G401.6 (cell line): ENCODE measurements at regions not wholly inside any gene's neighbourhood (a gene's known extent, or its start where the extent isn't known, plus 50 kb on each side); places are given as distances from the start of the nearest gene placed in this dataset.
"Not testable (repeated sequence)": the region's sequence is repeated elsewhere in the genome, so short reads cannot be mapped to it uniquely, and the experiment has no call there.

Experiments
- FAIRE-seq: peaks from 2 replicates; lab custom pipeline; 2012; peaks lifted over from hg19 to GRCh38; lab: Jason Lieb, UNC

DNA sequence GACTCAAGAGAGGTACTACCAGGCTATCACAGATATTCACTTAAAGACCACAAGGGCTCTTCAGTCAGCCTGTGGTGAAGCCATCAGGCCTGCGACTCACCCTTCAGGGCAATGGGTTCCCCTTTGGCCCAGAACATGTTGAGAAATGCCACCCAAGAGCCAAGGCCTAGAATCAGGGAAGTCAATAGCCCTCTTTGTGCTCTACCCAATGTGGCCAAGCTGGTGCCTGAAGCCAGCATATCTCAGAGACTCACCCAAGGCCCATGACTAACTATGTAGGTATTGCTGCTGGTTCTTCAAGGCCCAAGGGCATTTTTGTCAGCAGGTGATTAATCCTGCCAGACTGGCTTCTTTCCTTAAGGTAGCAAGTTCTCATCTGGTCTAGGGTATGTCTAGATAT is 338.9 kb upstream of the SETBP1 start:
- no peak for FAIRE-seq

DNA sequence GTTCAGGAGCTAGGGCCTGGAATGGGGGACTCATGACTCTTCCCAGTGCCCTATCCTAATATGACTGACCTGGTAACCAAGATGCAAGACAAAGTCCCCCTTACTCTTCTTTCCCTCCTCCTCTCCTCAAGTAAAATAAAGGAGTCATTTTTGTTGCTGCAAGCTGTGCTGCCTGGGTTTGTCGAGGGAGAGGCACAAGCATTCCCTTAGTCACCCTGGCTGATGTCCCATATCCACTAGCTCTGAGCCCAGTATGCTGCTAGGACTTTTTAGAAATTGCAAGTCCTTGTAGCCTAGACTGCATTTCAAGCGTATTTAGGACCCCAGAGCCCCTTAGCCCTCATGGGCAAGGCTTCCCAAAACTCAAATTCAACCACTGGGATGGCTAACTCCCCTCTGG is 338.5 kb upstream of the SETBP1 start:
- FAIRE-seq = no peak

DNA sequence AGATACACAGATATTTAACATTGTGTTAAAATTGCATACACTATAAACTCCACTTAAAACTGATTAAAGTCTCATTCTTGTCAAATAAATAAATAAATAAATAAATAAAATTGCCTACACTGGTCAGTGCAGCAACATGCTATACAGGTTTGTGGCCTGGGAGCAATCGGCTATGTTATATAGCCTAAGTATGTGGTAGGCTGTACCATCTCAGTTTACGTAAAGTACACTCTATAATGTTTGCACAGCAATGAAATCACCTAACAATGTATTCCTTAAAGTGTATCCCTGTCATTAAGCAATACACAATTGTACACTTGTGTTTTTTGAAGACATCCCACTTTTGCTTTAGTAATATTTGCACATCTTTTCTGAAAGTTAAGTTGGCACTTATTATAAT is 337.7 kb upstream of the SETBP1 start:
- FAIRE-seq = no peak

DNA sequence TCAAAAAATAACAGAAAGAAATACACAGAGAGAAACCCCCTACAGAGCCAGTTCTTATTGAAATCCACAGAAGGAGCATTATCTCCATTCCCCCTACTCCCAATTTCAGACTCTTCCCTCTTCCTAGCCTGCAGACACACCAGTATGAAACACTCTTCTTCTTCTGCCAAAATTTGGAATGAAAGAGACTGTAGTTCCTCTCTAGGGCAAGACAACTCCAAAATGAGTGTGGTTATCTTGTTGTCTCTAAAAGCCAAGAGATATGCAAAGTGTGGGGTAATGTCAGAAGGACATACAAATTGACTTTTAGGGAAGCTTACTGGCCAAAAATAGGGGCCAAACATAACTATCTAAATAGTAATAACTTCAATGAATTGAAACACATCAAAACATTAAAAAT is 337.1 kb upstream of the SETBP1 start:
- FAIRE-seq = no peak

DNA sequence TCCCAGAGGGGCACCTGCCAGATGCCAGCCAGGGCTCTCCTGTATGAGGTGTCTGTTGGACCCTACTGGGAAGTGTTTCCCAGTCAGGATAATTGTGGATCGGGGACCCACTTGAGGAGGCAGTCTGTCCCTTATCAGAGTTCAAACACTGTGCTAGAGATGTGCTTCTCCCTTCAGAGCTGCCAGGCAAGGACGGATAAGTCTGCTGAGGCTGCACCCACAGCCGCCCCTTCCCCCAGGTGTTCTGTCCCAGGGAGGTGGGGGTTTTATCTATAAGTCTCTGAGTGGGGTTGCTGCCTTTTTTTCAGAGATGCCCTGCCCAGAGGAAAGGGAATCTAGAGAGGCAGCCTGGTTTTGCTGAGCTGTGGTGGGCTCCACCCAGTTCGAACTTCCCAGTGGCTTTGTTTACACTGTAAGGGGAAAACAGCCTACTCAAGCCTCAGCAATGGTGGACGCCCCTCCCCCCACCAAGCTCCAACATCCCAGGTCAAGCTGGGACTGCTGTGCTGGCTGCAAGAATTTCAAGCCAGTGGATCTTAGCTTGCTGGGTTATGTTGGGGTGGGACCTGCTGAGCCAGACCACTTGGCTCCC is 324.0 kb upstream of the SETBP1 start:
- no peak for FAIRE-seq

DNA sequence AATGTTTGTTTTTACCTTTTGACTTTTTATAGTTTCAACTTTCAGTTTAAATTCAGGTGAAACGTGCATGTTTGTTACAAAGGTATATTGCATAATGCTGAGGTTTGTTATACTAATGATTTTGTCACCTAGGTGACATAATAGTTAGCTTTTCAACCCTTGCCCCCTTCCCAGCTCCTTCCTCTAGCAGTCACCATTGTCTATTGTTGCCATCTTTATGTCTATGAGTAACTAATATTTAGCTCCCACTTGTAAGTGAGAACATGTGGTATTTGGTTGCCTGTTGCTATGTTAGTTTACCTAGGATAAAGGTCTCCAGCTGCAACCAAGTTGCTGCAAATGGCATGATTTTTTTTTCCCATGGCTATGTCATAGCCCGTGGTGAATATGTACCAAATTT is 322.3 kb upstream of the SETBP1 start:
- no peak for FAIRE-seq

DNA sequence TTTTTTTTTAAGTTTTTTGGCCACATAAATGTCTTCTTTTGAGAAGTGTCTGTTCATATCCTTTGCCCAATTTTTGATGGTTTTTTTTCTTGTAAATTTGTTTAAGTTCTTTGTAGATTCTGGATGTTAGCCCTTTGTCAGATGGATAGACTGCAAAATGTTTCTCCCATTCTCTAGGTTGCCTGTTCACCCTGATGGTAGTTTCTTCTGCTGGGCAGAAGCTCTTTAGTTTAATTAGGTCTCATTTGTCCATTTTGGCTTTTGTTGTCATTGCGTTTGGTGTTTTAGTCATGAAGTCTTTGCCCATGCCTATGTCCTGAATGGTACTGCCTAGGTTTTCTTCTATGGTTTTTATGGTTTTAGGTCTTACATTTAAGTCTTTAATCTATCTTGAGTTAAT is 320.9 kb upstream of the SETBP1 start:
- FAIRE-seq = not testable (repeated sequence)

DNA sequence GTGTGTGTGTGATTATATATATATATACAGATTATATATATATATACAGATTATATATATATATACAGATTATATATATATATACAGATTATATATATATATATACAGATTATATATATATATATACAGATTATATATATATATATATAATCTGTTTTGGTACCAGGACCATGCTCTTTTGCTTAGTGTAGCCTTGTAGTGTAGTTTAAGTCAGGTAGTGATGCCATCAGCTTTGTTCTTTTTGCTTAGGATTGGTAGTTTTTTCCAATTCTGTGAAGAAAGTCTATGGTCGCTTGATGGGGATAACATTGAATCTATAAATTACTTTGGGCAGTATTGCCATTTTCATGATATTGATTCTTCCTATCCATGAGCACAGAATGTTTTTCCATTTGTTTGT is 318.5 kb upstream of the SETBP1 start:
- FAIRE-seq = not testable (repeated sequence)

DNA sequence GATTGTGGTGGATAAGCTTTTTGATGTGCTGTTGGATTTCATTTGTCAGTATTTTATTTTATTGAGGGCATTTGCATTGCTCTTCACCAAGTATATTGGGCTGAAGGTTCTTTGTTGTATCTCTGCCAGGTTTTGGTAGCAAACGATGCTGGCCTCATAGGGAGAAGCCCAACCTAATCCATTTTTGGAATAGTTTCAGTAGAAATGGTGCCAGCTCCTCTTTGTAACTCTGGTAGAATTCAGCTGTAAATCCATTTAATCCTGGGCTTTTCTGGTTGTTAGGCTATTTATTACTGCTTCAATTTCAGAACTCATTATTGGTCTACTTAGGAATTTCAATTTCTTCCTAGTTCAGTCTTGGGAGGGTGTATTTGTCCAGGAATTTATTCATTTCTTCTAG is 309.8 kb upstream of the SETBP1 start:
- no peak for FAIRE-seq

DNA sequence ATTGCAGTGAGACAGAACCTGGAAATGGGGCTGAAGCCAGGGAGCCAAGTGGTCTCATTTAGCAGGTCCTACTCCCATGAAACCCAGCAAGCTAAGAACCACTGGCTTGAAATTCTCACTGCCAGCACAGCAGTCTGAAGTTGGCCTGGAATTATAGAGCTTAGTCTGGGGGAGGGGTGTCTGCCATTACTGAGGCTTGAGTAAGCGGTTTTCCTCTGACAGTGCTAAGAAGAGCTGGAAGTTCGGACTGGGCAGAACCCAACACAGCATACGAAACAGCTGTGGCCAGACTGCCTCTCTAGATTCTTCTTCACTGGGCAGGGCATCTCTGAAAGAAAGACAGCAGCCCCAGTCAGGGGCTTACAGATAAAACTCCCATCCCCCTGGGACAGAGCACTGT is 305.7 kb upstream of the SETBP1 start:
- FAIRE-seq = no peak

DNA sequence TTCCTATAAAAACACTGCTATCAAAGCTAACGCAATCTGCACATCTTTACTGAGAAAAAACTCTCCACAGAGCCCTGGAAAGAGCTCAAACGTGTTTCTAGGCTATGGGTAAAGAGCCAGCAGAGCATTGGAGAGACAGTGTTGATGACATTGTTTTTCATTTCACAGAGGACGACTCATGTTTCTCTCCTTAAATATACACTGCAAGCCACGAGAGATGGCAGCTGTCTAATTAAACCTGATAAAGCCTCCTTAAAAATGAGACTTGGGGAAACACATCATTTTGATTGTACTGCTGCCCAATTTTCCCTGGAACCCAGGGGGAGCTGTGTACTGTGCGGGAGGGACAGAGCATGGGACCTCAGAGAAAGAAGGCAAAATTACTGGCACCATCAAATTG is 294.3 kb upstream of the SETBP1 start:
- FAIRE-seq = no peak

DNA sequence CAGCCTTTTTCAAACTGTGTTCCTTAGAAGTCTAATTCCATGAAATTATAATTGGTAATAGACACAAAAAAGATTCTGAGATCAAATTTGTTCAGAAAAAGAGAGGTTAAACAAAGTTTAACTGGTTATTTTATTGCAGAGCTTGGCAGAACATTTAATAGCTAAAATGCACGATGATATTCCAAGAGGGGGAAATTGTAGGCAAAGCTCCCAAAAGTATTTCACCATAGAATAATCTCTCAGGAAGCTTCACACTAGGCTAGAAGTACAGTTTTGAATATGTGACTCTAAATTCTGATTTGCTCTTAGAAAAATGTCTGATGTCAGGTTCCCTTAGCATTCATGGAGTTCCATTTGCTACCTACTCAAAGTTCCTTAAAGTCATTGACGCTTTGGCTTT is 292.4 kb upstream of the SETBP1 start:
- no peak for FAIRE-seq

DNA sequence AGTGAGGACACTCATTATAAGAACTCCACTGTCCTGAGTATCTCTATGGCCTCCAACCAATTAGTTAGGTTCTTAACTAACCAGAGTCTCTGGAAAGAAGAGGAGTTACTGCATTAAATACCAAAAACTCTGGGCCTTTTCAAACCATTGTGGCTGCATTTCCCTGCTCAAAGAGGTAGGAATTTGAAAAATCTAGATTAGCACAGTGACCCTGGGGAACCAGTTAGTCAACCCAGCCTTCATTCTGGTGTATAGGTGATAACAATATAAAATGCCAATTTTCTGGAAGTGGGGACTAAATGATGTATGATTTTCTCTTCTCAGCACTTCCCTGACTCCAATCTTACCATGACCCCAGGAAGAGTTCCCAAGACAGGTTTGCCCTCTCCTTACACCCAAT is 287.8 kb upstream of the SETBP1 start:
- no peak for FAIRE-seq

DNA sequence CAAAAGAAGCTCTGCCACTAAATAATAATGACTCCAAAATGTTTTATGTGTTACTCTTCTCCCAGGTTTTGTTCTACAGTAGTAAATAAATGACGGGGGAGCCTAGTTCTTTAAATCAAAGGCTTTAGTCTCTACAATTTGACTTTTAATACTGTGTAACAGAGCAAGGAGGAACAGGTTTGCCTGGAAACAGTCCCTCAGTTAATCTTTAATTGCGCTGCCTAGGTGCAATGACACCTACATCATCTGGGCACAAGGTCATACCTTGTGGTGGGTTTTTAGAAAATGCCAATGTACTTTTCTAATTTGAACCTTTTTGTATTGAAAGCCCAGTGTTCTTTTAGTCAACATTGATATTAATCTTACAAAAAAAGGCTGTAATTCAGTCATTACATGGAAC is 287.3 kb upstream of the SETBP1 start:
- FAIRE-seq = no peak

DNA sequence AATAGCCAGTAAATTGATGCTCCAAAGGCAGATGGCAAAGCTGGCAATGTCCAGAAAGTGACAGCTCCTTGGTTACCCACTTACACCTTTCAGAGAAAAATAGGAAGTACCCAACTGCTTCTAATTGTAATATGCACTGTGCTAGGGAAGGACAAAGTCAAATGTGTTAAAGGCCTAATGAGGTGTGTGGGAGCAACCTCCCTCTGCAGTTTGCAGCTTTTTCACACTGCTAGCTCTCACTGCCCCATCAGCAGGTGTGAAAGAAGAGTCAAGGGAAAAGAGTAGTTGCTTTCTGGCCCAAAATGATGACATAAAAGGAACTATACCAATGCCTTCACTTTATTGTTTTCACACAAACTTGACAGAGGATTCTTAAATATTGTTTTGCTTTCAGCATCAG is 284.1 kb upstream of the SETBP1 start:
- FAIRE-seq = no peak

DNA sequence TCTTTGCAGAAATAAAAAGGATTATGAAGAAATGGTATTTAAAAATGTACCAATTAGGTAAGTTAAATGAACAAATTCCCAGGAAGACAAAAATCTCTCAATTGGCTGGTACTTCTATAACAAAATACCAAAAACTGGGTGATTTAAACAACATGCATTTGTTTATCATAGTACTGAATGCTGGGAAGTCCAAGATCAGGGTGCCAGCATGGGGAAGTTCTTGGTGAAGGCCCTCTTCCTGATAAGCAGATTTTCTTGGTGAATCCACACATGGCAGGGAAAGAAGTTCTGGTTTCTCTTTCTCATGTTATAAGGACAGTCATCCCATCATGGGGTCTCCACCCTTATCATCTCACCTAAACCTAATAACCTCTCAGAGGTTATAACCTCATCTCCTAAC is 271.6 kb upstream of the SETBP1 start:
- no peak for FAIRE-seq

DNA sequence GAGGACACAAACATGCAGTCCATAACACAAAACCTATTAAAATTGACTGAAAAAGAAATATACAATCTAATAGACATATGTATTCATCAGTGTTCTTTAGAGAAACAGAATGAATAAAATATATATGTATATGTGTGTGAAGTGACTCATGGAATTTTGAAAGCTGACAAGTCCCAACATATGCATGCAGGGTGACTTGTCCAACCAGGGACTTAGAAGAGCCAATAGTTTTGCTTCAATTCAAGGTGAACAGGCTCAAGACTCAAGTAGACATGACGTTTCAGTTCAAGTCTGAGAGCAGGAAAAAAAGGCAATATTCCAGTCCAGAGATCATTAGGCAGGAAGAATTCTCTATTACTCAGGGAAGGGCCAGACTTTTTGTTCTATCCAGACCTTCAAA is 271.2 kb upstream of the SETBP1 start:
- FAIRE-seq = no peak

DNA sequence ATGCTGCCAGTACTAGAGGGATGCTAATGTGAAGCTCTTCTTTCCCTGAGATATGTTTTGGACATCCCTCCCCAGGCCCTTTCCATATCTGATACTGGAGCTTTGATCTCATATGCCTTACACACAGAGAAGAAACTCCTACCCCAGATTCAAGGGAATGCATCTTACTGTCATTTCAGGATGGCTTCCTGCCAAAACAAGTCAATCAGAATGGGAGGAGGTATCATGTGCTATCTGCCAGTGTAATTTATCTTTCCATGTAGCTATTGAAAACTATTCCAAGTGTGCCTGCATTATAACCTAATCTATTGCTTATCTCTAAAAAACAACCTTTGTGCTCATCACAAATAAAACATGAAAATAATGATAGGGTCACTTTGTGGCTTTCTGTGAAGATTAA is 269.9 kb upstream of the SETBP1 start:
- no peak for FAIRE-seq

DNA sequence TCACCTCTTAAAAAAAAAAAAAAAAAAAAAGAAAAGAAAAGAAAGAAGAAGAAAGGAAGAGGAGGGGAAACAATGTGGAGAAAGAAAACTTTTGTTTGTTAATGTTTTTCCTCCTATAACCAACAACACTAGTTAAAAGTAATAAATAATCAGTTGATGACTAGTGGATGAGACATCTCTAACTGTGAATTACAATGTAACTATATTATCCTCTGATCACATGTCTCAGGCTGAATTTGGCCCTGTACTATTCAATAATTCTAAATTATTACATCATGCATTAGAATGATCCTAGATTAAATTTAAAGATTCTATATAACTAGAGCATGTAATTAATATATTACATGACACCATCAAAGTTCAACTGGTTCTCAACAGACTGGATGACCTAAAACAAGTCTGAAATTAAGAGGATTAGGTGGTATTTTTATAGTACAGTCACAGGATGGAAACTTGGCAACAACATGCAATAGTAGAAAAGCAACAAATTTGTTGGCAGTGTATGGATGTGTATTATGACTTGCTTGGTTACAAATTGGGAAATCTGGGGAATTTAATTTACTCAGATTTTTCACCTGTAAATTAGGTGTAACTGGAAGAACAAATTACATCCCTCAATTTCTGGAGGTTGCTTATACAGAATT is 269.3 kb upstream of the SETBP1 start:
- FAIRE-seq = no peak

DNA sequence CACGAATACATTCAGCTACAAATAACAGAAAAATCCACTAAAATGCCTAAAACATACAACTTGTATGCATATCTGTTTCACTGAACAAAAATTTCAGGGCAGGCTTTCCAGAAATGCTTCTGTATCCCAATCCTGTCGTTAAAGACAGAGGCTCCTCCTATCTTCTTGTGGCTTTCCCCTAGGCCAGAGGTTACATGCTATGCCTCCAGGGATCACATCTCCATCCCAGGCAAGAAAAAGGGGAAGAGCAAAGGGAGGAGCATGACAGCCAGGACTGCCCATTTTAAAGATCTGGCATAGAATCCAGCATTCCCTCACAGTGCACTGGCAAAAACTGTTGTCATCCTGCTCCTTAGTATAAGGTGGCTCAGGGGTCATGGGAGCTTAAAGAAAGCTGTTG is 268.7 kb upstream of the SETBP1 start:
- FAIRE-seq = no peak

DNA sequence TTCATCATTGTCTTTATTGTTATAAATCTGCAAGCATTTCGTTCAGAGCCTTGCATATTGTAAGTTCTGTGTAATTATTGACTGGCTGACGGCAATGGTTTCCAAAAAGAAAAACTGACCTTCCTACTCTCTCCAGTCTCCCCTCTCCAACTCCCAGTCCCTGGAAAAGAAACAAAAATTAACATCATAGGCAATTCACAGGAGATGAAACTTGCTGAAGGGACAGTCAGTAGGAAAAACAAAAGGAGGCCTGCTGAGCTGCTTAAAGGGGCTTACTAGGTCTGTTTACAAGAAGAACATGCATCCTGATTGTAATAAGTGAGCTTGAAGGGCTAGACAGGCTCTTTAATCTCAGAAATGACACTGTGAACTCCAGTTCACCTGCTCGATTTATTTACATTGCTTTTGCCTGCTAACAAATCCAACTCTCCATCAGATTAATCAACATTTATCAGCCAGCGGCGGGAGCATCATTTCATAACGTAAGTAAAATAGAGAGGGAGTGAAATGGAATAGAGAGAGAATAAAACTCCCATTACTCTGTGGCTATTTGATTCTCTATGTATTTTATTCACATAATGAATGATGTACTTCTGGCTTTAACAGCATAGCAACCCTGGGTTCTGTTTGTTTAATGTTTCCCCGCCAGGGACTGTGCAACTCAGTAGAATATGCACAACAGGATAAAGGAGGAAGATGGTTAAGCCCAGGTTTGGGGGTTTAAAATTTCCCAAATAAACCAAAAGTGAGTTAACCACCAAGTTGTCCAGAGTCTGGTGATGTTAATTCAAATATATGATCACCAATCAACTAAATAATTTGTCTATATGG is 256.7 kb upstream of the SETBP1 start:
- FAIRE-seq = no peak

DNA sequence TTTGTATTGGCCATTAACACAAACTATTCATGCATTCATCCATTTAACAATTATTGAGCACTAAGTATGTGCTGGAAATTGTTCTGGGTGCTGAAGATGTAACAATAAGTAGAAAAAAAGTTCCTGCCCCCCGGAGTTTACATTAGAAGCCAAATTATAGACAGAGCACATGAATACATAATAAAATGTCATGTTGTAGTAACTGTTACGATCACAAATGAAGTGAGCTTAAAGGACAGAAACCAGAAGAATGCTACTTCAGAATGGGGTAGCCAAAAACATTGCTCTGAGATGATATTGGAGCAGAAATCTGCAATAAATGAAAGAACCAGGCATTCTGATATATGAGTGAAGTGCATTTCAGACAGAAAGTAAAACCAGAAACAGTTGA is 256.0 kb upstream of the SETBP1 start:
- no peak for FAIRE-seq

DNA sequence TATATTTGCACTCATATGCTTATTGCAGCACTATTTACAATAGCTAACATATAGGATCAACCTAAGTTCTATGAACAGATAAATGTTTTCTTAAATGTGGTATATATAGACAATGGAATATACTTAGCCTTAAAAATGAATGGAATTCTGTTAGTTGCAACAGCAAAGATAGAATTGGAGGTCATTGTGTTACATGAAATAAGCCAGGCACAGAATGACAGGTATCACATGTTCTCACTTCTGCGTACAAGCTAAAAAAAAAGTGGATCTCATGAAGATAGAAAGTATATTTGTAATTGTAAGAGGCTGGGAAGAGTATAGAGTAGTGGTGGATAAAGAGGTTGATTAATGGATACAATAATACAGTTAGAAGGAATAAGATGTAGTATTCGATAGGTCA is 255.5 kb upstream of the SETBP1 start:
- no peak for FAIRE-seq

DNA sequence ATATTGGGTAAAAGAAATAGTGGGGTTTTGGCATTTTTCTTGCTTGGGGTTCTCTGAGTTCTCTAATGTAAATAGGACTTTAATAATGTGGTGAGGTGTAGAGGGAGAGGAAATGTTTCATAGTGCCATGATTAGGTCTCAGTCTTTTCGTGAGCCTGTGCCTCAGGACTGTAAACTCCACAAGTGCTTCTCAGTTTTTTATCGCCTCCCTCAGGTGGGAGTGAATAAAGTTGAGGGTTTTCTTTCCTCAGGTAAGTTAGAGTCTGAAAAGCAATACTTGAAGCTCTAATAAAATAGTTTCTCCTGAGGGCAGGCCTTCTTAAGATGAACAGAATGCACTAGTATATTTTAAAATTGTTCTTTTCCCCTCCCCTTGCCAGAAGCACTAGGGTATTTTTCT is 243.1 kb upstream of the SETBP1 start:
- FAIRE-seq = no peak
